Neural cell (in vitro differentiated cells): ENCODE measurements at regions not wholly inside any gene's neighbourhood (a gene's known extent, or its start where the extent isn't known, plus 50 kb on each side); places are given as distances from the start of the nearest gene placed in this dataset.

Source experiments
- CTCF ChIP-seq: fragments of 450-650 bp; IDR thresholded peaks from 2 replicates; pipeline ENCODE4 v1.5.1; 2014; ENCODE audit warnings: antibody characterized with exemption, mild to moderate bottlenecking, moderate library complexity; ENCODE audit not compliant: poor library complexity, severe bottlenecking
- EP300 ChIP-seq: fragments of 450-650 bp; conservative IDR thresholded peaks from 2 replicates; pipeline ENCODE4 v1.6.1; 2014; ENCODE audit warnings: antibody characterized with exemption, mild to moderate bottlenecking, moderate library complexity; ENCODE audit not compliant: poor library complexity, severe bottlenecking
- EZH2 ChIP-seq: fragments of 200-600, 300-800 bp; shearing (Covaris generic), sonication (generic); IDR thresholded peaks from 2 replicates; pipeline ENCODE4 v1.6.1; 2014; ENCODE audit warnings: antibody characterized with exemption, low read length, borderline replicate concordance, mild to moderate bottlenecking; ENCODE audit not compliant: insufficient read depth, poor library complexity, severe bottlenecking
- MXI1 ChIP-seq: fragments of 450-650 bp; conservative IDR thresholded peaks from 2 replicates; pipeline ENCODE4 v1.6.1; 2014; ENCODE audit warnings: antibody characterized with exemption, mild to moderate bottlenecking; ENCODE audit not compliant: poor library complexity, severe bottlenecking
- POLR2AphosphoS5 ChIP-seq: IDR thresholded peaks from 2 replicates; pipeline ENCODE4 v1.6.1; 2012
- RAD21 ChIP-seq: fragments of 450-650 bp; conservative IDR thresholded peaks from 2 replicates; pipeline ENCODE4 v1.6.1; 2014; ENCODE audit warnings: antibody characterized with exemption, mild to moderate bottlenecking, moderate library complexity
- SMC3 ChIP-seq: fragments of 450-650 bp; conservative IDR thresholded peaks from 2 replicates; pipeline ENCODE4 v1.6.1; 2014; ENCODE audit warnings: antibody characterized with exemption, mild to moderate bottlenecking, moderate library complexity; ENCODE audit not compliant: poor library complexity
- TAF1 ChIP-seq: IDR thresholded peaks from 2 replicates; pipeline ENCODE4 v1.6.1; 2012; ENCODE audit warnings: low read depth
- TF ChIP-seq, protein P1 (sequence below): IDR thresholded peaks from 2 replicates; pipeline ENCODE4 v1.6.1; 2012; ENCODE audit warnings: borderline replicate concordance

- TF ChIP-seq CTCF (no peak), EP300 (no peak), POLR2AphosphoS5 (no peak), TAF1 (no peak), SMC3 (no peak), EZH2 (no peak), RAD21 (no peak), MXI1 (no peak)
- TF ChIP-seq, protein P1, sequence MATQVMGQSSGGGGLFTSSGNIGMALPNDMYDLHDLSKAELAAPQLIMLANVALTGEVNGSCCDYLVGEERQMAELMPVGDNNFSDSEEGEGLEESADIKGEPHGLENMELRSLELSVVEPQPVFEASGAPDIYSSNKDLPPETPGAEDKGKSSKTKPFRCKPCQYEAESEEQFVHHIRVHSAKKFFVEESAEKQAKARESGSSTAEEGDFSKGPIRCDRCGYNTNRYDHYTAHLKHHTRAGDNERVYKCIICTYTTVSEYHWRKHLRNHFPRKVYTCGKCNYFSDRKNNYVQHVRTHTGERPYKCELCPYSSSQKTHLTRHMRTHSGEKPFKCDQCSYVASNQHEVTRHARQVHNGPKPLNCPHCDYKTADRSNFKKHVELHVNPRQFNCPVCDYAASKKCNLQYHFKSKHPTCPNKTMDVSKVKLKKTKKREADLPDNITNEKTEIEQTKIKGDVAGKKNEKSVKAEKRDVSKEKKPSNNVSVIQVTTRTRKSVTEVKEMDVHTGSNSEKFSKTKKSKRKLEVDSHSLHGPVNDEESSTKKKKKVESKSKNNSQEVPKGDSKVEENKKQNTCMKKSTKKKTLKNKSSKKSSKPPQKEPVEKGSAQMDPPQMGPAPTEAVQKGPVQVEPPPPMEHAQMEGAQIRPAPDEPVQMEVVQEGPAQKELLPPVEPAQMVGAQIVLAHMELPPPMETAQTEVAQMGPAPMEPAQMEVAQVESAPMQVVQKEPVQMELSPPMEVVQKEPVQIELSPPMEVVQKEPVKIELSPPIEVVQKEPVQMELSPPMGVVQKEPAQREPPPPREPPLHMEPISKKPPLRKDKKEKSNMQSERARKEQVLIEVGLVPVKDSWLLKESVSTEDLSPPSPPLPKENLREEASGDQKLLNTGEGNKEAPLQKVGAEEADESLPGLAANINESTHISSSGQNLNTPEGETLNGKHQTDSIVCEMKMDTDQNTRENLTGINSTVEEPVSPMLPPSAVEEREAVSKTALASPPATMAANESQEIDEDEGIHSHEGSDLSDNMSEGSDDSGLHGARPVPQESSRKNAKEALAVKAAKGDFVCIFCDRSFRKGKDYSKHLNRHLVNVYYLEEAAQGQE, result no peak
Observed at GRCh38 chr3:41111011-41111410, 88.3 kb upstream of the CTNNB1 start.
